ENCODE measurements at regions not wholly inside any gene's neighbourhood (a gene's known extent, or its start where the extent isn't known, plus 50 kb on each side); places are given as distances from the start of the nearest gene placed in this dataset.
A peak's percentile ranks its signal among the peaks of the same experiment; 100 is the strongest.
"Not testable (repeated sequence)": the region's sequence is repeated elsewhere in the genome, so short reads cannot be mapped to it uniquely, and the experiment has no call there.

GRCh38 chr4:45482346-45482745 is 641.5 kb downstream of the GABRG1 start:
- DNase-seq, result no peak

DNA sequence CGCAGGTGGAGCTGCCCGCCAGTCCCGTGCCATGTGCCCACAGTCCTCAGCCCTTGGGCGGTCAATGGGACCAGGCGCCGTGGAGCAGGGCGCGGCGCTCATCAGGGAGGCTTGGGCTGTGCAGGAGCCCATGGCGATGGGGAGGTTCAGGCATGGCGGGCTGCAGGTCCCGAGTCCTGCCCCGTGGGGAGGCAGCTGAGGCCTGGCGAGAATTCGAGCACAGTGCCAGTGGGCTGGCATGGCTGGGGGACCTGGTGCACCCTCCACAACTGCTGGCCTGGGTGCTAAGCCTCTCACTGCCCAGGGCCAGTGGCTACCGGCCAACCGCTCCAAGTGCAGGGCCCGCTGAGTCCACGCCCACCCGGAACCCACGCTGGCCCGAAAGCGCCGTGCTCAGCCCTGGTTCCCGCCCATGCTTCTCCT is 646.5 kb downstream of the GABRG1 start:
- DNase-seq, result no peak

DNA sequence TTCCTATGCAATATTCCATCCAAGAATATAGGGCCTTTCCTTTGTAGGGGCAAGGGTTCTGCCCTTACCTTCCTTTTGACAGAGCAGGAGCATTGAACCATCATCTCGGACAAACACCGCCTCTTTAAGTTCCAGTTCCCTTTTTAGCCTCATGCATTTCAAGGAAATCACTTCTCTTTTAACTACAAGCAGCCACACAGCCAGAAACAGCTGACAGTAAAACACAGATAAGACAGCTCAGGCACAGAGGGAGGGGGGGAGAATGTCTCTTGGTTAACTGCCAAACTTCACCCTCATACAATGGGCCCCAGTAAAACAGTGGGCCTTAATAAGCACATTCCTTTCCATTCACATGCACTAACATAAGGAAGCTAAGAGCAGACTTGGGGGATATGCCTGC is 648.3 kb downstream of the GABRG1 start:
- DNase-seq, result no peak

GRCh38 chr4:45472490-45472889 is 651.4 kb downstream of the GABRG1 start:
- DNase-seq, result no peak

GRCh38 chr4:45471335-45471734 is 652.5 kb downstream of the GABRG1 start:
- no peak for DNase-seq

DNA sequence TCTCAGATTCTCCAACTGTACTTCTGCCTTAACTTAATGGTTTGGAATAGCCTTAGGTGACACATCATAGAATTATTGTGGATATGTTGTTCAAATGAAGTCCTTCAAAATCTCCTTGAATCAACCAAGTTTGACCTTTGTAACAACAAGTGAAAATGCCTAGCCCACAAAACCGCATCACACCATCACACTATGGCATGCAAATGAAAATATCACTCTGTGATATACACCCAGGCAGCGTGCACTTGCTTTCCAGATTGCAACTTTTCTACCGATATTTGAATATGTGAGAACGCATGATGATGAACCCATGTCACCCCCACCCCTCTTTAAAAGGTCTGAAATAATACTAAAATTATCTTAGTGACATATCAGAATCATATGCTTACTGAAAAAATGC is 656.7 kb downstream of the GABRG1 start:
- no peak for DNase-seq

DNA sequence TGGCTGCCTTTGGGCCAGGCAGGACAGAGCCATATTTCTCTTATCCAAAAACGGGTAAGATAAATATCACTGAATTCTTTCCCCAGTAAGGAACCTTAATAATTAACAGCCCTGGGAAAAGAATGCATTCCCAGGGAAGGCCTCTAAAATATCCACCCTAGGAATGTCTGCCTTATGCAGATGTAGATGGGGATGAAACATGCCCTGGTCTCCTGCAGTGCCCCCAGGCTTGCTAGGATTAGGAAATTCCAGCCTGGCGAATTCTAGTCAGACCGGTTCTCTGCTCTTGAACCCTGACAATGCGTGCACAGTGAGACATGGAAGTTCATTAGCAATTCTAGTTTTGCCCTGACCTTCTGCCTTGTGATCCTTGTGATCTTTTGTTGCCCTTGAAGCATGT is 663.7 kb downstream of the GABRG1 start:
- not testable (repeated sequence) for DNase-seq

DNA sequence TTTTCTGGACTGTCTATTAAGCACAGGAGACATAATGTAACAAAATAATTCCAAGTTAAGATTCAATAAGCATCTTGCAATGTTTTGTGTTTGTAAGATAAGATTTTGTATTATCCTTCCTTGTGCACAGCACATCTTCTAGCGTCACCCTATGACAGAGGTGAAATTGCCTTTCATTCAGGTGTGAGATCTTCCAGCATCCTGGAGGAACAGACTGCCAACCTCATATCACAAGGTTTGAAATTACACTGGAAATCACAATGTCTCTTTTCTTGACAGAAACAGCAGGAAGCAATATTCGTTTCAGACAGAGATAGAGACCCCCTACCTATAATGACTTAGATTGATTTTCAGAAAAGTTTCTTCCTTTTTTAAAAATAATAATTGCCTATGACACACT is 668.6 kb downstream of the GABRG1 start:
- DNase-seq, result no peak

- DNase-seq, result peak; percentile 15 to 36
These were observed 670.5 kb downstream of the GABRG1 start for GRCh38 chr4:45453258-45453853.

GRCh38 chr4:45442466-45442865 is 681.4 kb downstream of the GABRG1 start:
- peak in 1 of 2 donors; percentile 8 for DNase-seq

DNA sequence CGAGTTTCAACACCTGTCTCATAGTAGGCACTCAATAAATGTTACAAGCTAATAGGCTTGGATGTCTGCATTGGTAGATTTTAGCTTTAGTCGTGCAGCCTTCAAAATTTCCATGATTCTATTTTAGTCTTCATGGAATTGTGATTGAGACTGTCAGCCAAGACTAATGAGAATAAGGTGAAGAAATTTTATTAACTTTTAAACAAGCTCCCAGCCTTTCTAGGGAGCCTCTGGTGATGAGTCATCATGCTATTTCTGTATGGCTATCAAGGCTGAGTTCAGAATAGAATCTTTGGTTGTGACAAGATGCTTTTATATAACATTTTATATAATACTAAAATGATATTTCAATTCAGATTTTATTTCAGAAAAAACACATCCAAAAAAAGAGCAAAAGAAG is 685.8 kb downstream of the GABRG1 start:
- no peak for DNase-seq

DNA sequence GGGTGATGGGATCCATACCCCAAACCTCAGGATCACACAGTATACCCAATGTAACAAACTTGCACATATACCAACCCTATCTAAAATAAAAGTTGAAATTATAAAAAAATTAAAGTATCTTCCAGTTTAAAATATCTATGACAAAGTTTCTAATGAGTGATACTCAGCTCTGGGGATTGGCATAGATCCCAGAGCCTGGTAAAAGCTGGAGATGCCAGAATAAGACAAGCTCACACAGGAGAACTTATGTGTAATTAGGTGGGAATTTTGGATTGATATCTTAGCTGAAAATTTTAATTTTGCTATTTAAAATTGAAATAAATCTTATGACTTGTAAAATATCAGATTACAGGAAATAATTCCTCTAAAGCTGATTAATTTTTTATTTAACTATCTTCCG is 686.5 kb downstream of the GABRG1 start:
- DNase-seq, result no peak

GRCh38 chr4:45425135-45425534 is 698.7 kb downstream of the GABRG1 start:
- DNase-seq, result no peak

DNA sequence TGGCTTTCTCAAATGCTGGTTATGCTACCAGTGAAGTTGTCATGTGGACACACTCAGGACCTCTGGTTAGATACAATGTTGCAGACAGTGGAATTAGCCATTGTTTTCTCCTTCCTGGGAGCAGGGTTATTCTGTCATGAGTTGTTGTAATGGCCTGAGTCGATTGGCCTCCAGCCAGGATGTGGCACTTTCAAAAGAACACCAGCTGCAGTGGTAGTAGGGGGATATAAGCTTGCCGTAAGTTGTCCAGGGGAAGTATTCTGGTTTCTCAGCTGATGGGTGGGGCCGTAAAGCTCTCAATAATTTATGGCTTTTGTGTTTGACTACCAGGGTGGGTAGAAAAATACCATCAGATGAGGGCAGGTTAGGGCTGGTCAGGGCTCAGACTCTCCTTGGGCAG is 697.5 kb upstream of the GNPDA2 start:
- DNase-seq, result no peak

DNA sequence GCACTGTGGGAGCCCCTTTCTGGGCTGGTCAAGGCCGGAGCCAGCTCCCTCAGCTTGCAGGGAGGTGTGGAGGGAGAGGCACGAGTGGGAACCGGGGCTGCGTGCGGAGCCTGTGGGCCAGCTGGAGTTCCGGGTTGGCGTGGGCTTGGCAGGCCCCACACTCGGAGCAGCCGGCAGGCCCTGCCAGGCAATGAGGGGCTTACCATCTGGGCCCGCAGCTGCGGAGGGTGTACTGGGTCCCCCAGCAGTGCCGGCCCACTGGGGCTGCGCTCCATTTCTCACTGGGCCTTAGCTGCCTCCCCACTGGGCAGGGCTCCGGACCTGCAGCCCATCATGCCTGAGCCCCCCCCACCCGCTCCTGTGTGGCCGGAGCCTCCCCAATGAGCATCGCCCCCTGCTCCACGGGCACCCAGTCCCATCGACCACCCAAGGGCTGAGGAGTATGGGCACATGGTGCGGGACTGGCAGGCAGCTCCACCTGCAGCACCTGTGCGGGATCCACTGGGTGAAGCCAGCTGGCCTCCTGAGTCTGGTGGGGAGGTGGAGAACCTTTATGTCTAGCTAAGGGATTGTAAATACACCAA is 693.8 kb upstream of the GNPDA2 start:
- not testable (repeated sequence) for DNase-seq

DNA sequence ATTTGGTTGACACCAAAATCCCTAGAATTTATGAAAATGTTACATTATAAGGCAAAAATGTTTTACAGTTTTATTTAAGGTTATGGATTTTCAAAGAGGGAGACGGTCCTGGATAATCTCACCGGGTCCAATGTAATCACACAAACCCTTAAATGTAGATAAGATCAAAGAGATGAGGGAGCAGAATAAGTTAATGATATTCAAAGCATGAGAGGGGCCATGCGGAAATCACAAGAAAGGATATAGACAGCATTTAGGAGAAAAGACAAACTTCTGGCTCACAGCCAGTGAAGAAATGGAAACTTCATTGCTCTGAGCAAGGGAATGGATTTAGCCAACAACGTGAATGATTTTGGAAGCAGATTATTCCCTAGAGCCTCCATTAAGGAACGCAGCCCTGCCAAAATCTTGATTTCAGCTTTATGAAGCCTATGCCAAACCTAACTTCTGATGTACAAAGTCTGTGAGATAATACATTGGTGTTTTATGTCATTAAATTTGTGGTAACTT is 684.4 kb upstream of the GNPDA2 start:
- no peak for DNase-seq

GRCh38 chr4:45409536-45409935 is 683.2 kb upstream of the GNPDA2 start:
- no peak for DNase-seq

GRCh38 chr4:45408996-45409395 is 682.6 kb upstream of the GNPDA2 start:
- no peak for DNase-seq

- no peak for DNase-seq
These were observed 672.8 kb upstream of the GNPDA2 start for GRCh38 chr4:45399116-45399515.

DNA sequence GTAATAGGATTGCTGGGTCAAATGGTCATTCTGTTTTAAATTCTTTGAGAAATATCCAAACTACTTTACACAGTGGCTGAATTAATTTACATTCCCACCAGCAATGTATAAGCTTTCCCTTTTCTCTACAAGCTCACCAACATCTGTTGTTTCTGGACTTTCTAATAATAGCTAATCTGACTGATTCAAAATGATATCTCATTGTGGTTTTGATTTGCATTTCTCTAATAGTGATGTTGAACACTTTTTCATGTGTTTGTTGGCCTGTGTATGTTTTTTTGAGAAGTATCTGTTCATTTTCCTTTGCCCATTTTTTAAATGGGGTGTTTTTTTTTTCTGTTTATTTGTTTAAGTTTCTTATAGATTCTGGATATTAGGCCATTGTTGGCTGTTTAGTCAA is 659.0 kb upstream of the GNPDA2 start:
- no peak for DNase-seq

DNA sequence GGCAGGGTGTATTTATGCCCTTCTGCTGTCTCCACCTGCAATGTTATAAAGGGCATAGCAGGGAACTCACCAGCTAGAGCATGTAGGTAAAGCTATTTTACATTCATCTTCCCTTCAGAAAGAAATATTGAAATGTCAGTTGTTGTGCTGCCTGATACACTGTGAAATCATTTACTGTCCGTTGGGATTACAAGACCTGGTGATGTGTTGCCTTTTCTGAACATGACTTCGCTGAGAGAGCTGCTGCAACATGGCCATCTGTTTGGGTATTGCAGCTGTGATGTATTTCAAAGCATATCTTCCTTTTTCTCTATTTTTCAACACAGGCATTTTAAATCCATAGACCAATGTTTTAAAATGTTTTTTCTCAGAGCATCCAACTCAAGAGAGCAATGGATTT is 644.1 kb upstream of the GNPDA2 start:
- no peak for DNase-seq

DNA sequence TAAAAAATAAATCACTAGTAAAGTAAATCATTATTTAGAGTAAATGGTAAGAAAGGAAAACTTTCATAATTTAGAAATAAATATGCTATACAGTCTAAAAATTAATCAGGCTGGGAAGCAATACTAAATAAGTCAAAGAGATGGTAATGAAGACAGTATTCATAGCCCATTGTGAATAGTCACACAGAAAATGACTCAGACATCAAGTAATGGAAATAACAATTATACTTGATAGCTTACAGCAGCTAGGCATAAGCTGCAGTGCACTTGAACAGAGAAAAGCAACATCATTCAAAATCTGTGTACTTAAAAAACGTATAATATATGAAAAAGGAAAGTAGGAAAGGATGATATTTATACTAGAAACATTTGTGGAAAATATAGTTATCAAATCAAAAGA is 642.5 kb upstream of the GNPDA2 start:
- DNase-seq, result no peak

GRCh38 chr4:45363931-45364330 is 637.6 kb upstream of the GNPDA2 start:
- no peak for DNase-seq
